Cerebellar nuclear complex (tissue), 1 donor: ENCODE measurements at regions not wholly inside any gene's neighbourhood (a gene's known extent, or its start where the extent isn't known, plus 50 kb on each side); places are given as distances from the start of the nearest gene placed in this dataset.

Experiments
- DNase-seq, 2 experiments: peaks; one replicate each; lab custom pipeline; 2025; lab: John Stamatoyannopoulos, UW

GRCh38 chr21:26784974-26785373, 60.2 kb downstream of the ADAMTS1 start:
- DNase-seq, result no peak

GRCh38 chr21:26783466-26784195, 61.6 kb downstream of the ADAMTS1 start:
- no peak for DNase-seq

DNA sequence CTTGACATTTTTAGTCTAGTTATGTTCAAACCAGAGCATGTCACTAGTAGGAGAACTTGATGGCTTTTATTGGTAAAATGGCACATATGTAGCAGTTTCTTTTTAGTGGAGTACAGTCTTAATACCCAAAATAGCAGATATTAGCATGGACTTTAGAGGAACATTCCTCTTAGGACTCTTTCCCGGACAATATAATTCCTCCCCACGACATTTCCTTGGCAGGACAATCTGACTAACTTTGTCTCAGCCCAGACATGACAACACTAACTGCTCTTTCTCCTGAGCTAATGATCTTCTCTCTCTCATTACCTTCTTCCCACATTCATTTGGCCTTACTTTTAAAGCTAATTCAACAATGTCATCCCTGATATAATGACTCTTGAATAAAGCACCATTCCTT, 62.5 kb downstream of the ADAMTS1 start:
- DNase-seq, result no peak

DNA sequence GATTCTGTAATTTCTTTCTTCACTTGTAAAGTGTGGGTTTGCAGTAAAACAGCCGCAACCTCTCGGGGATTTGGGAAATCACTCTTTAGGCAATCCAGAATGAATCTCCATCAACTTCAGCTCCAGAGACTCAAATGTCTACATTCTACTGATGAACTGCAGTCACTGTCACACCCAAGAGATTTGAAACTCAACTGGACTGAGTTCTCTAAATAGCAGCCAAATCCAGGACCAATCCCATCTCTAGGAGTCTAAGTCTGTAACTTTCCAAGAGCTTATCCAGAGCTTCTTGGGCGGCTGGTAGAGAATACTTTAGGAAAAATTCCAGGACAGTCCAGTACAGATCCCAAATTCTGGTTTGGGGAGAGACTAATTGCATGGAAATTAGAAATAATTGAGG, 62.9 kb downstream of the ADAMTS1 start:
- DNase-seq, result no peak

- DNase-seq, result no peak
Measured at GRCh38 chr21:26781331-26781730, 63.9 kb downstream of the ADAMTS1 start.

DNA sequence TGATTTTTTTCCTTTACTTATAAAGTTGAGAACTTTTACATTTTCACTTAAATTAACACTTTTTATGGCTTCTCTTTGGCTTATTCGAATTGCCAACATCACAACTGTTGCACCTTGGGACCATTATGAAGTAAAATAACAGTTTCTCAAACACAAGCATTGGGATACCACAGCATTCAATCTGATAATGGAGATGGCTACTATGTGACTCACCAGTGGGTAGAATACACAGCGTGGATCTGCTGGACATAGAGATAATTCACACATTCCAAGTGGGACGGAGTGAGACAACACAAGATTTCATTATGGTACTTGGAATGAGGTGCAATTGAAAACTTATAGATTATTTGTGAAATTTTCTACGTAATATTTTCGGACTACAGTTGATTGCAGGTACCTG, 68.0 kb downstream of the ADAMTS1 start:
- no peak for DNase-seq

DNA sequence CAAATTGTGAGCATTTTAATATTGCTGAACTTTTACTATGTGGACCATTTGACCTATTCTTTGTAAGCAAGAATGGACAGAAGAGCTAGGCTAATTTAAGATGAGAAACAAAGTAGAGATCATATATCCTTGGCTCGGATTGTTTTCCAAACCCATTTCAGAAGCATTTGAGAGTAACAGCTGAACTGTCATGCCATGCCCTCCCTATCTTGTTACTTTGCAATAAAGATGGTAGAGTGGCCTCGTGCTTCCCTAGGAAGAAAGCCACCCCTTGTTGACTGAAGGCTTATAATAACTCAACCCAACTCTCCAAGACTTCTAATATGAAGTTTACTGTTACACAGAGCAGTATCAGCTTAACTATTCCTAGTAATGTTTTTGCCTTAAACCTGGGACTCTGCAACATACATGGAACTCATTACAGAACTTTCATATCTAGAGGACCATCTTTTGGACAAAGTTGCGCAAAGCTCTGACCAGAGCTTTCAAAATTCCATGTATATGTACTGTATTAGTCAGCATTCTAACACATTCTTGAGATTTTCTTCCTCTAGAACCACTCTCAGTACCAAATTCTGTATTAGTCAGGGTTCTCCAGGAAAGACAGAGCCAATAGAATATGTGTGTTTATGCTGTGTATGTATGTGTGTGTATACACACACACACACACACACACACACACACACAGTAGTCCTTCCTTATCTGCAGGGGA, 68.7 kb downstream of the ADAMTS1 start:
- no peak for DNase-seq

- no peak for DNase-seq
Measured at GRCh38 chr21:26773058-26773457, 72.2 kb downstream of the ADAMTS1 start.

DNA sequence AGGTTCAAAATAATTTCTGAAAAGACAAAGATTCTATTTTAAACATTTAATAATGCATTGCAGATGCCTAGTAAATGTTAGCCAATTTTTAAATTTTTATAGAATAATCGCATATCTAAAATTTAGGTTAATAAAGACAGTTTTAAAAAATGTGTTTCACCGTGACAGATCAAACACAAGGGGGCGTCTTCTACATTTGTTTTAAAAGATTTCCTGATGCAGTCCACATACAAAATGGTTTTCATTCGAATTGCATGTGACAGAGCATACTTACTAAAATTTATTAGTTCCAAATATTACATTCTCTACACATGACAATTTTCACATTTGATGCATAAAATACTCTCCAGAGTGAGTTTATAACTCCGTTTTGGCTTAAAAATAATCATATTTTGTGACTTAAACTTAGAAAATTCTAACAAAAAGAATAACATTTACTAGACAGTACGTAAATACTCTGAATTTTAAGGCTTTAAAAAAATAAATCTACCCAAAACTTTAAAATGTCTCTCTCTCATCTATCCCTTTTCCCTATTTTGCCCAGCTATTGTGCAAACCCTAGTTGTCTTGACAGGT, 75.5 kb downstream of the ADAMTS1 start:
- no peak for DNase-seq

DNA sequence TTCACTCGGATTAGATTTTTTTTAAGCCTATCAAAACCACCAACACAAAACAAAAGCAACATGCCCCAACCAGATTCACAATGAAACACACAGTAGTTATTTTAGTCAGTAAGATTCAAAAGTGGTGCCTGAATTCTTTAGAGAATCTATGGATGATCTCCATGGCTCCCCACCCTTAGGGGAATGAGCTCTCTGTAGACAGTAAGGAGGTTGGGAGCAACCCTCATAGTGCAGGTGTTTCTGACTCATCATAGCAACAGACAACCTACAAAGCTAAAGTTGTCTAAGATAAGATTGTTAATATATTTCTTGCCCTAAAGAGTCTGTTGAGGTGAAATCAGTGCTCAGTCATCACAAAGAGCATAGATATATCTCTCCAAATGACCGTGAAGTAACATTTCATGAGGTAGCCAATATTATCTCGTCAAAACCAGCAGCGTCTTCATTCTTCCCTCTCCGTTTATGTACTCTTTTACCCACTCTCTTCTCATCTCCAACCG, 78.3 kb downstream of the ADAMTS1 start:
- no peak for DNase-seq

GRCh38 chr21:26761174-26761915, 83.9 kb downstream of the ADAMTS1 start:
- DNase-seq, result no peak

- DNase-seq, result no peak
Measured at GRCh38 chr21:26759731-26760130, 85.5 kb downstream of the ADAMTS1 start.

GRCh38 chr21:26758083-26758880, 86.9 kb downstream of the ADAMTS1 start:
- no peak for DNase-seq

GRCh38 chr21:26756491-26757159, 88.6 kb downstream of the ADAMTS1 start:
- no peak for DNase-seq

DNA sequence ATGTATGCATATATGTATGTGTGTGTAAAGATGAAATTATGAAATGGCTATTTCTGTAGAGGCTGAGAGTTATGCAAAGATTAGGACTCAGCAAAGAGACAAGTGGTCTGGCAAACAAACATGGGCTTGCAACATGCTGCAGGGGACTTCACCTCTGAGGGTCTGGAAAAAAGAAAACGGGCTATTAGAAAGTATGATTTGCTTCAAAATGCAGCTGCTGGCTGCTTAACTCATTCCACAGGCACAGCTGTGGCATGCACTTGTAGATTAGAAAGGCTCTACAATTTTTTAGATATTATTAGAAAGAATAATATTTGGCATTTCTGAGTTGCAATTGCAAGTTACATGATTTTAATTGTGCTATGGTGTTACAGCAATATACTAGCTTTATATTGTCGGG, 90.4 kb downstream of the ADAMTS1 start:
- DNase-seq, result no peak

DNA sequence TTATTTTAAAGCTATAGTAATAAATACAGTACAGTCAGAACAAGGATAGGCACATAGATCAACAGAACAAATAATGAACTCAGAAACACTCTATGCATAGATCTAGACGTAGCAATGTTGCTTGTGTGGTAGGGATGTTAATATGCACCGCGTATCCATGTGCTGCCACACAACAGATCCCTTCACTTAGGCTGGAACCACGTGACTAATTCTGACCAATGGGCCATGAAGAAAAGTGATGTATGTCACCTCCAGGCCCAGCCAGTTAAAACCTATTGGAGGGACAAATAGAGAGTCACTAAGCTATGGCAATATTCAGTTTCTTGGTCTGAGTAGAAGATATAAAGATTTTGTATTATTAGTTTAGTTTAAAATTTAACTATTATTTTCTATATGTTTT, 91.4 kb downstream of the ADAMTS1 start:
- no peak for DNase-seq

DNA sequence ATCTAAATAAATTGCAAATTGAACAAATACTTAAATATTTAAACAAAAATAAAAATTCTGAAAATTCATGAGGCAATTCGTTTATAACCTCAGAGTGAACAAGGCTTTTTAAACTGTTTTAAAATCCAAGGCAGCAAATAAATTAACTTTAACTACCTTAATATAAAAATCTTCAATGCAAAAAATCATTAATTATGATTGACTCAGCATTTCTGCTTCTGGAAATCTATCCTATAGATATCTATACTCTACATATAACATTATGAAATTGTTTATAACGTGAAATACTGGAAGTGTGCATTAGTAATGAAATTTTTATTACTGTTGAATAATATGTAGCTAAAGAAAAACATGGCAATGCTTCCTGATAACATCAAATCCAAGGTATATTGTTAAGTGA, 92.4 kb downstream of the ADAMTS1 start:
- DNase-seq, result no peak

DNA sequence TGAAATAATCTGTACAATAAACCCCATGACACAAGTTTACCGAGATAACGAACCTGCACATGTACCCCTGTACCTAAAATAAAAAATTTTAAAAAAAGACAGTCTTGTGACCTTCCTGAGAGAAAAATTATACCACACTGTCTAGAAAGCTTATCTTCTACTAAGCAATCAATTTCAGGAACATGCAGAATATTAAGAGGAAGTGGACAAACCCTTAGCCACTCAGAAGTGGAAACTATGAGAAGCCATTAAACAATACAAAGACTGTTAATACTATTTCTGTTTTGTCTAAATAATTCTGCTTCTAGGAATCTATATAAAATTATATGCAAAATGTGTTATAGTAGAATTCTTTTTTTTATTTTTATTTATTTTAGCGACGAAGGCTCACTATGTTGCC, 93.9 kb downstream of the ADAMTS1 start:
- no peak for DNase-seq

DNA sequence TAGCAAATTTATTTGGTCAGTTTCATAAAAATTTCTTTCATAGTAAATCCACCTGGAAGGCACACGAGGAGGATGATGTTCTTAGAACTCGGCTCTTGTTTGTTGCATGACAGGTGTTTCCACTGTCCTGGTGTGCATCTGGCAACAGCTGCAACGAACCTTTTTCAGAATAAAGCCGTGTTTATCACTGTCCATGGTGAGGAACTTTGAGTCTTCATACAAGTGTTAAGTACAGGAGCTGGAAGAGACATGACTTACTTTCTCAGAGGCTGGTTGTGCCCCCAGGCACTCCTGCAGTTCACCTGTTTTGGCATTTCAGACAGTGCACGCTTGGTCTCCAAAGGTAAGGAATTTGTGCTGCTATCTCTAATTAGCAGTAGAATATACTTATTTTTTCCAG, 97.1 kb downstream of the ADAMTS1 start:
- no peak for DNase-seq

DNA sequence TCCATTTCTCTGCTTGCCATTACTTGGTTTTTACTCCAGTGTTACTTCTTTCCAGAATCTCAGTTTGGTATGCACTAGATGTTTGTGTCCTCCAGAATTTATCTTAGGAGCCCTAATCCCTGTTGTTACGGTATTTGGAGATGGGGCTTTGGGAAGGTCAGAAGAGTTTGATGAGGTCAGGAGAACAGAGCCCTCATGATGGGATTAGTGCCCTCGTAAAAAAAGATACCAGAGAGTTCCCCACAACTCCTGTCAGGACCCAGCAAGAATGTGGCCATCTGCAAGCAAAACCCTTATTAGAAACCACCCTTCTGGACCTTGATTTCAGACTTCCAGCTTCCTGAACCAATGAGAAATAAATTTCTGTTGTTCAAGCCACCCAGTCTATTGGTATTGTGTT, 98.0 kb downstream of the ADAMTS1 start:
- DNase-seq, result no peak

- DNase-seq, result no peak
Measured at GRCh38 chr21:26743524-26743923, 101.7 kb downstream of the ADAMTS1 start.
